GM12875 (cell line): ENCODE measurements at regions not wholly inside any gene's neighbourhood (a gene's known extent, or its start where the extent isn't known, plus 50 kb on each side); places are given as distances from the start of the nearest gene placed in this dataset.

ENCODE experiments used
- H3K4me3 ChIP-seq: one replicate; pipeline ENCODE4 v1.5.1; 2011; ENCODE audit warnings: low read depth, low read length, control low read depth
- CTCF ChIP-seq: IDR thresholded peaks from 2 replicates; pipeline ENCODE4 v1.5.1; 2011; ENCODE audit warnings: low read depth, mild to moderate bottlenecking, control low read depth, inconsistent platforms, low read length, moderate library complexity, borderline replicate concordance; ENCODE audit not compliant: insufficient read depth

- no peak for TF ChIP-seq CTCF
- H3K4me3 ChIP-seq: no peak overlapping the region
Measured at GRCh38 chr19:28985201-28985600, 227.8 kb downstream of the UQCRFS1 start.

GRCh38 chr19:28984315-28984714, 228.6 kb downstream of the UQCRFS1 start:
- no peak for TF ChIP-seq CTCF
- no peak overlapping the region for H3K4me3 ChIP-seq

GRCh38 chr19:28983430-28983829, 229.5 kb downstream of the UQCRFS1 start:
- TF ChIP-seq CTCF: no peak
- no peak overlapping the region for H3K4me3 ChIP-seq

GRCh38 chr19:28981994-28982393, 231.0 kb downstream of the UQCRFS1 start:
- no peak overlapping the region for H3K4me3 ChIP-seq
- TF ChIP-seq CTCF: no peak

- H3K4me3 ChIP-seq: no peak overlapping the region
- TF ChIP-seq CTCF: no peak
Measured at GRCh38 chr19:28981518-28981917, 231.4 kb downstream of the UQCRFS1 start.

GRCh38 chr19:28980236-28980868, 232.6 kb downstream of the UQCRFS1 start:
- TF ChIP-seq CTCF: no peak

GRCh38 chr19:28977826-28978225, 235.1 kb downstream of the UQCRFS1 start:
- TF ChIP-seq CTCF: no peak
- H3K4me3 ChIP-seq: no peak overlapping the region

More at GRCh38 chr19:28980236-28980868, 232.6 kb downstream of the UQCRFS1 start:
- H3K4me3 ChIP-seq: no peak overlapping the region
